HG02642 (cell line): ENCODE measurements at regions not wholly inside any gene's neighbourhood (a gene's known extent, or its start where the extent isn't known, plus 50 kb on each side); places are given as distances from the start of the nearest gene placed in this dataset.
A peak's percentile ranks its signal among the peaks of the same experiment; 100 is the strongest.
"Not testable (repeated sequence)": the region's sequence is repeated elsewhere in the genome, so short reads cannot be mapped to it uniquely, and the experiment has no call there.

Experiments
- ATAC-seq: cut with Tn5 transposase; IDR thresholded peaks from one replicate; pipeline ENCODE4 v1.9.1; 2021; ENCODE audit warnings: mild to moderate bottlenecking; ENCODE audit not compliant: unreplicated experiment, poor library complexity

DNA sequence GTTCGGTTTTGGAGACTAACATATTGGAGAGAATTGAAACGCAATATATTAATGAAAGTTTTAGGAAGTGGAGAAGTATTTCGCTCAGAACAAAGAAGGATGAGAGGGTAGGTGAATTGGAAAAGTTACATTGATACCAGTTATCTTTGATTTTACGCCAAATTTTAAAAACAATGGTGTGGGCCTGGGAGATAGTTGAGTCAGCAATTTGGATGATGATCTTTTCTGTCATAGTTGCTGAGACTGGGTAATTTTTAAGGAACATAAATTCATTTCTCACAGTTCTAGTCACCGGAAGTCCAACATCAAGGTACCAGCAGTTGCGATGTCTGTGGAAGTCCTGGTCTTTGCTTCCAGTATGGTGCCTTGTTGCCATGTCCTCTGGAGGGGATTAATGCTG is 644.8 kb upstream of the LCORL start:
- ATAC-seq, result no peak

DNA sequence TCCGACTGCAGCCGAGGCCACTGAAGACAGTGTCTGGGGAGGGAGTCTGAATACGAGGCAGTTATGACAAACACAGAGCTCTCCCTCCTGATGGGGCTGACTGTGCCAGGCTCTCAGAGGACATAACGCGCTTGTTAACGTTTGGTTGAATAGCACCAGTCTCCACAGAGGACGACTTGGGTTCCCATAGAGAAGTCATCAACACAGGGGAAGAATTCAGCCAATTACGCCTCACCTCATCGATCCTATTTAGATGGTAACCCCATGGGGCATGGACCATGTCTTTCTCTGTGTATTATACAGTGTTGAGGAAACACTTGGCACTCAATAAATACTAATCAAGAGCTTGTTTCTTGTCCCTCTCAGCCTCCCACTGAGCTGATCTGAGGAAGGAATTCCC is 642.6 kb upstream of the LCORL start:
- no peak for ATAC-seq

DNA sequence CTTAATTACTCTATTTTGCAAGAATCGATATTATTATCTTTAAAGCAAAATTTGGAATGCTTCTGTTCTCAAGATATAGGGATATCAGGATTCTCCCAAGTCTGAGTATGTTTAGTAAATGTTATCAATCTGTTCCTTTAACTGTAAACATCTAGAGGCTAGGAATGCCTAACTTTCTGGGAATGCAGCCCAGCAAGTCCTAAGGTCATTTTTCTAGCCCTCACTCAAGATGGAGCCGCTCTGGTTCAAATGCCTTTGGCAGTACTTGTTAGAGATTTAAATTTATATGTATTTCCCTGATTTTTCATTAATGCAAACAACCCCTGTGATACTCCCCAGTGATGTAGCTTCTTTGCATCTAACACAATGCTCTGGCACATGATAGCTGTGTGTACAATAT is 623.8 kb upstream of the LCORL start:
- no peak for ATAC-seq

- ATAC-seq, result no peak
These were observed 619.8 kb upstream of the LCORL start for GRCh38 chr4:18641334-18641733.

DNA sequence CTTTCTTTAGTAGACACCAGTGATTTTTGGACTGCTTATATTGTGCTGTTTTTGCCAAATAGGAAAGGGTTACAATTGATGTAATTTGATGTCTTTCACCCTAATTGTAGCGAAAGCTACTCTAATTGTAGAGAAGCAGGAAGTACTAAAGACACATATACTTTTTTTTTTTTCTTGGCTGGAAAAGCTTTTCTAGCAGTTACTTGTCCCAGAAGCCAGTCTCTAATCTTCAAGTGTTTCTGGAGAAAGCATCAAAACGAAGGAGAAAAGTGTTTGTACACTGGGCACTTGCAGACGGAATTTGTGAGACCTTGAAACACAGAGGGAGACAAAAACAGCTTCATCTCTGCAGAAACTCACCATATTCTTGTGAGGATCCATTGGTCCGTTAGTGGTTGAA is 616.5 kb upstream of the LCORL start:
- no peak for ATAC-seq

GRCh38 chr4:18636001-18636585 is 614.5 kb upstream of the LCORL start:
- no peak for ATAC-seq

- ATAC-seq, result no peak
These were observed 614.0 kb upstream of the LCORL start for GRCh38 chr4:18635531-18635930.

GRCh38 chr4:18631586-18631985 is 610.0 kb upstream of the LCORL start:
- no peak for ATAC-seq

GRCh38 chr4:18630218-18631110 is 608.9 kb upstream of the LCORL start:
- no peak for ATAC-seq

DNA sequence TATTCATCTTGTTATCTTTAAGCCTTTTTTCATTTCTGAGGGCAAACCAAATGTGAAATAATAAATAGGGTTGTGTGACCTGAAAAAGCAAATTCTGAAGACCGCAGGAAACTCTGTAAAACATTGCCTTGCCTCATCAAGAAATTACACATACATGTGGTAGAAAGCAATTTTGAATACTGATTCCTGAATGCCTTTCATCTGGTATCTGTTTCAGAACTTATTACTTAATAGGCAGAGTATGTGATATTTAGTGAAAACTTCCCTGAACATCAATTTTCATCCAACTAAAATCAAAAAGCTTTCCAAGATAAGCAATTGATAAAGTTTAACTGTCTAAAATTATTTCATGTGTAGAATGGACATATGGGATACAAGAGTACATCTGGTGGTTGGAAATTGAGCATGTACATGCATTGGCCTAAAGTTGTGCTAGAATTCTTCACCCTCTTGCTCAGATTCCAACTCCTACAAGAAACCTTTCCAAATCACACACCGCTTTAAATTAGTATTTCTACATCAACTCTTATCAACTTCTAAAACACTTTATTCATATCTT is 606.0 kb upstream of the LCORL start:
- ATAC-seq, result no peak

DNA sequence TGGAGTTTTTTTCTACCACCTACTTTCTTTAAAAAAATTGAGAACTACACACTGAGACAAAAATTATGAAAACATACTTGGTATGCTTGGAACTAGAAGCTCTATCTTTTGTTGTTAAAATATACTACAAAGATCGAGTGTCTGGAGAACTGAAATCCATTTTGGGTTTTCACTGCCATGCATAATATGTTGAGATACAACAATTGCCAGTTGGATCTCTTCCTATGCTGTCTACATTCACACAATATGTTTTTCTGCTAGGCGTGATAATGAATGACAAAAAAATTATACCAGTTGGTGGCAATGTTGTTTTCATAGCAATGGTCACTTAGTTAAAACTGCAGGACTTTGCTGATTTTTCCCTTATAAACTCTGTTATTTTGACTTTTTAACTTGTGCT is 605.4 kb upstream of the LCORL start:
- ATAC-seq, result no peak

- ATAC-seq, result no peak
These were observed 604.8 kb upstream of the LCORL start for GRCh38 chr4:18626366-18626765.

- no peak for ATAC-seq
These were observed 599.6 kb upstream of the LCORL start for GRCh38 chr4:18621186-18621585.

DNA sequence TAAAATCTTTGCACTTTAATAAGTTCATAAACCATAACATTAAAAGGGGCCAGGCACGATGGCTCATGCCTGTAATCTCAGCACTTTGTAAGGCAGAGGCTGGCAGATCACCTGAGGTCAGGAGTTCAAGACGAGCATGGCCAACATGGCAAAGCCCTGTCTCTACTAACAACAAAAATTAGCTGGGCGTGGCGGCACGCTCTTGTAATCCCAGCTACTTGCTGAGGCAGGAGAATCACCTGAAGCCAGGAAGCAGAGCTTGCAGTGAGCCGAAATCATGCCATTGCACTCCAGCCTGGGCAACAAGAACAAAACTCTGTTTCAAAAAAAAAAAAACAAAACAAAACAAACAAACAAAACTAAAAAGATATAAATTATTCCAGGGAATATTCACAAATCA is 595.2 kb upstream of the LCORL start:
- ATAC-seq, result no peak

GRCh38 chr4:18611026-18611425 is 589.5 kb upstream of the LCORL start:
- ATAC-seq, result no peak

- ATAC-seq, result no peak
These were observed 587.5 kb upstream of the LCORL start for GRCh38 chr4:18608908-18609533.

- not testable (repeated sequence) for ATAC-seq
These were observed 581.1 kb upstream of the LCORL start for GRCh38 chr4:18602610-18603009.

GRCh38 chr4:18593297-18594002 is 571.9 kb upstream of the LCORL start:
- ATAC-seq, result peak; percentile 87

DNA sequence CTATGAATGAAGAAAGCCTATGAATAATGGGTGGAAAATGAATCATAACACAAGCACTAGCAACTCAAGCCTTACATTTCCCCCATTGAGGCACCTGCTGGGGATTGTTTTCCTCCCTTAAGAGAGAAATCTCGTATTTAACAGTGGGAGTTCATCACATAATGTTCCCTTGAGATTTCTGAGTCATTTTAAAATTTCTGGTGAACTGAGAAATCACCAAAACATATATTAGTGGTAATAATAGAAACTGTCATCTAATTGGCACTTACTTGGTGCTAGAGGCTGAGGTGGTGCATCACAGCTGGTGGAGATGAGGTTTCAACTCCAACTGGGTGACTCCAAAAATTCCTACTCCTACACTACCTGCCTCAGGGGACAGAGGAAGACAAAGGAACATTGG is 561.3 kb upstream of the LCORL start:
- ATAC-seq, result no peak

GRCh38 chr4:18578307-18578706 is 556.8 kb upstream of the LCORL start:
- no peak for ATAC-seq

GRCh38 chr4:18572481-18572880 is 550.9 kb upstream of the LCORL start:
- ATAC-seq, result no peak
